ENCODE measurements at regions not wholly inside any gene's neighbourhood (a gene's known extent, or its start where the extent isn't known, plus 50 kb on each side); places are given as distances from the start of the nearest gene placed in this dataset.

DNA sequence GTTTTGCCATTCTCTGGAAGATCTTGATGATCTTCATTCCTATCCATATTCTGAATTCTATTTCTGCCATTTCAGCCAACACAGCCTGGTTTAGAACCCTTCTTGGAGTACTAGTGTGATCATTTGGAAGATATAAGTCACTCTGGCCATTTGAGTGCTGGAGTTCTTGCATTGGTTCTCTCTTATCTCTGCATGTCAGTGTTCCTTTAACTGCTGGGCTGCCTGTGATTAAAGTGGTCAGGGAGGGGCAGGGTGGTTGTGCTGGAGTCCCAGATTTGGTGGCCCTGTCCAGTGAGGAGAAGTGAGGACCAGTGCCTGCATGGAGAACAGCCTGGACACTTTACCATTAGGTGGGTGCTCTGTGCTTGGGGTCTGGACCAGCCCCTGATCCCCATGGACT is 173.0 kb downstream of the SOD2 start (continued):
- TF ChIP-seq, protein P1, sequence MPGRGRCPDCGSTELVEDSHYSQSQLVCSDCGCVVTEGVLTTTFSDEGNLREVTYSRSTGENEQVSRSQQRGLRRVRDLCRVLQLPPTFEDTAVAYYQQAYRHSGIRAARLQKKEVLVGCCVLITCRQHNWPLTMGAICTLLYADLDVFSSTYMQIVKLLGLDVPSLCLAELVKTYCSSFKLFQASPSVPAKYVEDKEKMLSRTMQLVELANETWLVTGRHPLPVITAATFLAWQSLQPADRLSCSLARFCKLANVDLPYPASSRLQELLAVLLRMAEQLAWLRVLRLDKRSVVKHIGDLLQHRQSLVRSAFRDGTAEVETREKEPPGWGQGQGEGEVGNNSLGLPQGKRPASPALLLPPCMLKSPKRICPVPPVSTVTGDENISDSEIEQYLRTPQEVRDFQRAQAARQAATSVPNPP (IDR thresholded peaks at IDR 0.05; ENCODE audit: borderline replicate concordance, insufficient read depth, insufficient read length) = no peak
- TF ChIP-seq, protein P2, sequence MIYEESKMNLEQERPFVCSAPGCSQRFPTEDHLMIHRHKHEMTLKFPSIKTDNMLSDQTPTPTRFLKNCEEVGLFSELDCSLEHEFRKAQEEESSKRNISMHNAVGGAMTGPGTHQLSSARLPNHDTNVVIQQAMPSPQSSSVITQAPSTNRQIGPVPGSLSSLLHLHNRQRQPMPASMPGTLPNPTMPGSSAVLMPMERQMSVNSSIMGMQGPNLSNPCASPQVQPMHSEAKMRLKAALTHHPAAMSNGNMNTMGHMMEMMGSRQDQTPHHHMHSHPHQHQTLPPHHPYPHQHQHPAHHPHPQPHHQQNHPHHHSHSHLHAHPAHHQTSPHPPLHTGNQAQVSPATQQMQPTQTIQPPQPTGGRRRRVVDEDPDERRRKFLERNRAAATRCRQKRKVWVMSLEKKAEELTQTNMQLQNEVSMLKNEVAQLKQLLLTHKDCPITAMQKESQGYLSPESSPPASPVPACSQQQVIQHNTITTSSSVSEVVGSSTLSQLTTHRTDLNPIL (CRISPR knock-in tag; IDR thresholded peaks at IDR 0.05) = no peak
- no peak for TF ChIP-seq ZNF408 (CRISPR knock-in tag; IDR thresholded peaks at IDR 0.05; ENCODE audit: low read depth)
- TF ChIP-seq ZC3H8 (IDR thresholded peaks at IDR 0.05) = no peak
- no peak for TF ChIP-seq SRSF7 (optimal IDR thresholded peaks at IDR 0.05; ENCODE audit: low read depth, low read length)
- TF ChIP-seq, protein P3, sequence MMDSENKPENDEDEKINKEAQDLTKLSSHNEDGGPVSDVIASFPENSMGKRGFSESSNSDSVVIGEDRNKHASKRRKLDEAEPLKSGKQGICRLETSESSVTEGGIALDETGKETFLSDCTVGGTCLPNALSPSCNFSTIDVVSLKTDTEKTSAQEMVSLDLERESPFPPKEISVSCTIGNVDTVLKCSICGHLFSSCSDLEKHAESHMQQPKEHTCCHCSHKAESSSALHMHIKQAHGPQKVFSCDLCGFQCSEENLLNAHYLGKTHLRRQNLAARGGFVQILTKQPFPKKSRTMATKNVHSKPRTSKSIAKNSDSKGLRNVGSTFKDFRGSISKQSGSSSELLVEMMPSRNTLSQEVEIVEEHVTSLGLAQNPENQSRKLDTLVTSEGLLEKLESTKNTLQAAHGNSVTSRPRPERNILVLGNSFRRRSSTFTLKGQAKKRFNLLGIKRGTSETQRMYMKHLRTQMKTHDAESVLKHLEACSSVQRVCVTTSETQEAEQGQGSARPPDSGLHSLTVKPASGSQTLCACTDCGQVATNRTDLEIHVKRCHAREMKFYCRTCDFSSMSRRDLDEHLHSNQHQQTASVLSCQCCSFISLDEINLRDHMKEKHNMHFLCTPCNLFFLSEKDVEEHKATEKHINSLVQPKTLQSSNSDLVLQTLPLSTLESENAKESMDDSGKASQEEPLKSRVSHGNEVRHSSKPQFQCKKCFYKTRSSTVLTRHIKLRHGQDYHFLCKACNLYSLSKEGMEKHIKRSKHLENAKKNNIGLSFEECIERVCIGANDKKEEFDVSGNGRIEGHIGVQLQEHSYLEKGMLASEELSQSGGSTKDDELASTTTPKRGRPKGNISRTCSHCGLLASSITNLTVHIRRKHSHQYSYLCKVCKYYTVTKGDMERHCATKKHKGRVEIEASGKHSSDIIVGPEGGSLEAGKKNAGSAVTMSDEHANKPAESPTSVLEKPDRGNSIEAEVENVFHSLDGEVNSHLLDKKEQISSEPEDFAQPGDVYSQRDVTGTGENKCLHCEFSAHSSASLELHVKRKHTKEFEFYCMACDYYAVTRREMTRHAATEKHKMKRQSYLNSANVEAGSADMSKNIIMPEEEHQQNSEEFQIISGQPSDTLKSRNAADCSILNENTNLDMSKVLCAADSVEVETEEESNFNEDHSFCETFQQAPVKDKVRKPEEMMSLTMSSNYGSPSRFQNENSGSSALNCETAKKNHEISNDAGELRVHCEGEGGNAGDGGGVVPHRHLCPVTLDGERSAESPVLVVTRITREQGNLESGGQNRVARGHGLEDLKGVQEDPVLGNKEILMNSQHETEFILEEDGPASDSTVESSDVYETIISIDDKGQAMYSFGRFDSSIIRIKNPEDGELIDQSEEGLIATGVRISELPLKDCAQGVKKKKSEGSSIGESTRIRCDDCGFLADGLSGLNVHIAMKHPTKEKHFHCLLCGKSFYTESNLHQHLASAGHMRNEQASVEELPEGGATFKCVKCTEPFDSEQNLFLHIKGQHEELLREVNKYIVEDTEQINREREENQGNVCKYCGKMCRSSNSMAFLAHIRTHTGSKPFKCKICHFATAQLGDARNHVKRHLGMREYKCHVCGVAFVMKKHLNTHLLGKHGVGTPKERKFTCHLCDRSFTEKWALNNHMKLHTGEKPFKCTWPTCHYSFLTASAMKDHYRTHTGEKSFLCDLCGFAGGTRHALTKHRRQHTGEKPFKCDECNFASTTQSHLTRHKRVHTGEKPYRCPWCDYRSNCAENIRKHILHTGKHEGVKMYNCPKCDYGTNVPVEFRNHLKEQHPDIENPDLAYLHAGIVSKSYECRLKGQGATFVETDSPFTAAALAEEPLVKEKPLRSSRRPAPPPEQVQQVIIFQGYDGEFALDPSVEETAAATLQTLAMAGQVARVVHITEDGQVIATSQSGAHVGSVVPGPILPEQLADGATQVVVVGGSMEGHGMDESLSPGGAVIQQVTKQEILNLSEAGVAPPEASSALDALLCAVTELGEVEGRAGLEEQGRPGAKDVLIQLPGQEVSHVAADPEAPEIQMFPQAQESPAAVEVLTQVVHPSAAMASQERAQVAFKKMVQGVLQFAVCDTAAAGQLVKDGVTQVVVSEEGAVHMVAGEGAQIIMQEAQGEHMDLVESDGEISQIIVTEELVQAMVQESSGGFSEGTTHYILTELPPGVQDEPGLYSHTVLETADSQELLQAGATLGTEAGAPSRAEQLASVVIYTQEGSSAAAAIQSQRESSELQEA (IDR thresholded peaks at IDR 0.05; ENCODE audit: low read depth) = no peak
- no peak for TF ChIP-seq COPS2 (conservative IDR thresholded peaks at IDR 0.05)
- TF ChIP-seq, protein P4, sequence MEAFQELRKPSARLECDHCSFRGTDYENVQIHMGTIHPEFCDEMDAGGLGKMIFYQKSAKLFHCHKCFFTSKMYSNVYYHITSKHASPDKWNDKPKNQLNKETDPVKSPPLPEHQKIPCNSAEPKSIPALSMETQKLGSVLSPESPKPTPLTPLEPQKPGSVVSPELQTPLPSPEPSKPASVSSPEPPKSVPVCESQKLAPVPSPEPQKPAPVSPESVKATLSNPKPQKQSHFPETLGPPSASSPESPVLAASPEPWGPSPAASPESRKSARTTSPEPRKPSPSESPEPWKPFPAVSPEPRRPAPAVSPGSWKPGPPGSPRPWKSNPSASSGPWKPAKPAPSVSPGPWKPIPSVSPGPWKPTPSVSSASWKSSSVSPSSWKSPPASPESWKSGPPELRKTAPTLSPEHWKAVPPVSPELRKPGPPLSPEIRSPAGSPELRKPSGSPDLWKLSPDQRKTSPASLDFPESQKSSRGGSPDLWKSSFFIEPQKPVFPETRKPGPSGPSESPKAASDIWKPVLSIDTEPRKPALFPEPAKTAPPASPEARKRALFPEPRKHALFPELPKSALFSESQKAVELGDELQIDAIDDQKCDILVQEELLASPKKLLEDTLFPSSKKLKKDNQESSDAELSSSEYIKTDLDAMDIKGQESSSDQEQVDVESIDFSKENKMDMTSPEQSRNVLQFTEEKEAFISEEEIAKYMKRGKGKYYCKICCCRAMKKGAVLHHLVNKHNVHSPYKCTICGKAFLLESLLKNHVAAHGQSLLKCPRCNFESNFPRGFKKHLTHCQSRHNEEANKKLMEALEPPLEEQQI (IDR thresholded peaks at IDR 0.05) = no peak
- TF ChIP-seq SAP30 (IDR thresholded peaks at IDR 0.05; ENCODE audit: borderline replicate concordance, insufficient read depth, low read depth, low read length, poor library complexity, severe bottlenecking) = no peak
- TF ChIP-seq, protein P5, sequence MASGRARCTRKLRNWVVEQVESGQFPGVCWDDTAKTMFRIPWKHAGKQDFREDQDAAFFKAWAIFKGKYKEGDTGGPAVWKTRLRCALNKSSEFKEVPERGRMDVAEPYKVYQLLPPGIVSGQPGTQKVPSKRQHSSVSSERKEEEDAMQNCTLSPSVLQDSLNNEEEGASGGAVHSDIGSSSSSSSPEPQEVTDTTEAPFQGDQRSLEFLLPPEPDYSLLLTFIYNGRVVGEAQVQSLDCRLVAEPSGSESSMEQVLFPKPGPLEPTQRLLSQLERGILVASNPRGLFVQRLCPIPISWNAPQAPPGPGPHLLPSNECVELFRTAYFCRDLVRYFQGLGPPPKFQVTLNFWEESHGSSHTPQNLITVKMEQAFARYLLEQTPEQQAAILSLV (tag; IDR thresholded peaks at IDR 0.05) = no peak
- TF ChIP-seq THRAP3 (IDR thresholded peaks at IDR 0.05; ENCODE audit: borderline replicate concordance) = no peak
- TF ChIP-seq HMG20B (CRISPR knock-in tag; IDR thresholded peaks at IDR 0.05) = no peak
- TF ChIP-seq TEAD4 (IDR thresholded peaks at IDR 0.05; ENCODE audit: low read length) = peak; percentile 66
- TF ChIP-seq TEAD4 (CRISPR knock-in tag; IDR thresholded peaks at IDR 0.05; ENCODE audit: borderline replicate concordance) = no peak
- no peak for TF ChIP-seq SIN3B (IDR thresholded peaks at IDR 0.05; ENCODE audit: low read depth)

All from K562 (cell line).